ENCODE measurements at regions not wholly inside any gene's neighbourhood (a gene's known extent, or its start where the extent isn't known, plus 50 kb on each side); places are given as distances from the start of the nearest gene placed in this dataset.

- intact Hi-C loops (cut with DNase I, micrococcal nuclease): no loop called here
- no peak for TF ChIP-seq CTCF (IDR thresholded peaks at IDR 0.05)
- CTCF ChIA-PET: no interaction called here
Observed at GRCh38 chr18:2036086-2036485, 535.2 kb downstream of the METTL4 start.

GRCh38 chr18:2040279-2040678 lies 531.0 kb downstream of the METTL4 start:
- Mint-ChIP-seq H3K4me3 (no peak overlapping the region), H3K27me3 (no peaks in the 10 kb centered on the region), H3K9me3 (no peaks in the 10 kb centered on the region), H3K27ac (no peak overlapping the region), H3K36me3 (ENCODE audit: low read depth) (no peaks in the 10 kb centered on the region), H3K4me1 (ENCODE audit: low read depth) (no peaks in the 10 kb centered on the region)
- Histone ChIP-seq H3K4me3 (ENCODE audit: low read length) (no peak overlapping the region), H3K36me3 (ENCODE audit: insufficient read depth, low read length) (no peaks in the 10 kb centered on the region), H3K27ac (ENCODE audit: low read depth in 1 of 2, low read length in 2 of 2) (no peak overlapping the region), H3K27me3 (ENCODE audit: control insufficient read depth in 1 of 2, insufficient read depth in 2 of 2, low read length in 2 of 2) (no peaks in the 10 kb centered on the region), H3K9me3 (ENCODE audit: control insufficient read depth in 1 of 2, insufficient read depth in 1 of 2, low read length in 2 of 2) (no peaks in the 10 kb centered on the region), H3K4me1 (ENCODE audit: insufficient read depth, low read length) (no peaks in the 10 kb centered on the region)
- POLR2A ChIA-PET: no interaction called here
- CTCF ChIA-PET: no interaction called here
- no peak for TF ChIP-seq CTCF (IDR thresholded peaks at IDR 0.05)
- ATAC-seq (ENCODE audit: poor library complexity) (no peak), DNase-seq (no peak)
- intact Hi-C loops (cut with DNase I, micrococcal nuclease): no loop called here

More at GRCh38 chr18:2036086-2036485, 535.2 kb downstream of the METTL4 start:
- POLR2A ChIA-PET: no interaction called here
- Mint-ChIP-seq H3K9me3 (no peaks in the 10 kb centered on the region), H3K27ac (no peak overlapping the region), H3K36me3 (ENCODE audit: low read depth) (no peaks in the 10 kb centered on the region), H3K27me3 (no peaks in the 10 kb centered on the region), H3K4me1 (ENCODE audit: low read depth) (no peaks in the 10 kb centered on the region), H3K4me3 (no peak overlapping the region)
- DNase-seq (no peak), ATAC-seq (ENCODE audit: poor library complexity) (no peak)
- no peak overlapping the region for H3K27ac ChIP-seq (ENCODE audit: low read depth in 1 of 2, low read length in 2 of 2)
- no peaks in the 10 kb centered on the region for H3K9me3 ChIP-seq (ENCODE audit: control insufficient read depth in 1 of 2, insufficient read depth in 1 of 2, low read length in 2 of 2)
- no peaks in the 10 kb centered on the region for H3K4me1 ChIP-seq (ENCODE audit: insufficient read depth, low read length)
- no peaks in the 10 kb centered on the region for H3K36me3 ChIP-seq (ENCODE audit: insufficient read depth, low read length)
- H3K4me3 ChIP-seq (ENCODE audit: low read length): no peak overlapping the region
- no peaks in the 10 kb centered on the region for H3K27me3 ChIP-seq (ENCODE audit: control insufficient read depth in 1 of 2, insufficient read depth in 2 of 2, low read length in 2 of 2)

- peaks cover 7% of the 10 kb centered on the region for H3K4me1 Mint-ChIP-seq (ENCODE audit: low read depth)
- ATAC-seq (ENCODE audit: poor library complexity) (no peak), DNase-seq (no peak)
- peaks cover 4% of the 10 kb centered on the region for H3K27me3 Mint-ChIP-seq
- no peaks in the 10 kb centered on the region for H3K4me1 ChIP-seq (ENCODE audit: insufficient read depth, low read length)
- intact Hi-C loops (cut with DNase I, micrococcal nuclease): no loop called here
- ChIA-PET CTCF (no interaction called here), POLR2A (no interaction called here)
- no peak overlapping the region for H3K4me3 Mint-ChIP-seq
- H3K27ac Mint-ChIP-seq: no peak overlapping the region
- H3K9me3 ChIP-seq (ENCODE audit: control insufficient read depth in 1 of 2, insufficient read depth in 1 of 2, low read length in 2 of 2): no peaks in the 10 kb centered on the region
- H3K9me3 Mint-ChIP-seq: no peaks in the 10 kb centered on the region
- H3K4me3 ChIP-seq (ENCODE audit: low read length): no peak overlapping the region
- no peak overlapping the region for H3K27ac ChIP-seq (ENCODE audit: low read depth in 1 of 2, low read length in 2 of 2)
- H3K36me3 ChIP-seq (ENCODE audit: insufficient read depth, low read length): no peaks in the 10 kb centered on the region
- H3K36me3 Mint-ChIP-seq (ENCODE audit: low read depth): no peaks in the 10 kb centered on the region
- TF ChIP-seq CTCF (IDR thresholded peaks at IDR 0.05): no peak
- H3K27me3 ChIP-seq (ENCODE audit: control insufficient read depth in 1 of 2, insufficient read depth in 2 of 2, low read length in 2 of 2): no peaks in the 10 kb centered on the region
Observed at GRCh38 chr18:2049986-2050385, 521.3 kb downstream of the METTL4 start.
